ENCODE measurements at regions not wholly inside any gene's neighbourhood (a gene's known extent, or its start where the extent isn't known, plus 50 kb on each side); places are given as distances from the start of the nearest gene placed in this dataset.

DNA sequence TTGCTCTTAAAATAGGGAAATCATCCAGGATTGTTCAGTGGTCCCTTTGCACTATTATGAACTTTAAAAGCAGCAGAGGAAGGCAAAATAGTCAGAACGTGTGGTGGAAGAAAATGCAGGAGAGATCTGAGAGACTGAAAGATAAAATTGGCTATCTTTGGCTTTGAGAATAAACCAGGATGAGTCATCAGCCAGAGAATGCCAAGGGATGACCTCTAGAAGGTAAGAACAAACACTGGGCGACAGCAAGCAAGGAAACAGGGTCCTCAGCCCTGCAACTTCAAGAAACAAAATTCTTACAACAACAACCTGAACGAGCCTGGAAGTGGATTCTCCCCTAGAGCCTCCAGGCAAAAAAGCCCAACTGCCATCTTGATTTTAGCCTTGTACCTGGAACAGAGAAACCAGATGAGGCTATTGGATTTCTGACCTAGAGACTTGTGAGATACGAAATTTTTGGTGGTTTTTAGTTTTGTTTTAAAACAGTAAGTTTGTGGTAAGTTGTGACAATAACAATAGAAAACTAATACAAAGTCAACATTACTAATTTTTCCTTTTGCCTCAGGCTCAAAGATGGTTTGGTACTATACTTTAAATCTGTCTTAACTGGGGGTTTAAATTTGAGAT lies 130.2 kb upstream of the CNTNAP2 start:
- TF ChIP-seq, protein P1, sequence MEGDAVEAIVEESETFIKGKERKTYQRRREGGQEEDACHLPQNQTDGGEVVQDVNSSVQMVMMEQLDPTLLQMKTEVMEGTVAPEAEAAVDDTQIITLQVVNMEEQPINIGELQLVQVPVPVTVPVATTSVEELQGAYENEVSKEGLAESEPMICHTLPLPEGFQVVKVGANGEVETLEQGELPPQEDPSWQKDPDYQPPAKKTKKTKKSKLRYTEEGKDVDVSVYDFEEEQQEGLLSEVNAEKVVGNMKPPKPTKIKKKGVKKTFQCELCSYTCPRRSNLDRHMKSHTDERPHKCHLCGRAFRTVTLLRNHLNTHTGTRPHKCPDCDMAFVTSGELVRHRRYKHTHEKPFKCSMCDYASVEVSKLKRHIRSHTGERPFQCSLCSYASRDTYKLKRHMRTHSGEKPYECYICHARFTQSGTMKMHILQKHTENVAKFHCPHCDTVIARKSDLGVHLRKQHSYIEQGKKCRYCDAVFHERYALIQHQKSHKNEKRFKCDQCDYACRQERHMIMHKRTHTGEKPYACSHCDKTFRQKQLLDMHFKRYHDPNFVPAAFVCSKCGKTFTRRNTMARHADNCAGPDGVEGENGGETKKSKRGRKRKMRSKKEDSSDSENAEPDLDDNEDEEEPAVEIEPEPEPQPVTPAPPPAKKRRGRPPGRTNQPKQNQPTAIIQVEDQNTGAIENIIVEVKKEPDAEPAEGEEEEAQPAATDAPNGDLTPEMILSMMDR (IDR thresholded peaks at IDR 0.05; ENCODE audit: borderline replicate concordance, control extremely low read depth, extremely low read depth, insufficient read depth, missing control alignments): no peak
- DNase-seq (ENCODE audit: low spot score): no peak
- in situ Hi-C loops (cut with MboI; ENCODE audit: low sequenced_read_pairs, unreplicated experiment): no loop called here

- no peak for DNase-seq (ENCODE audit: low spot score)
- TF ChIP-seq, protein P1 (IDR thresholded peaks at IDR 0.05; ENCODE audit: borderline replicate concordance, control extremely low read depth, extremely low read depth, insufficient read depth, missing control alignments): no peak
- in situ Hi-C loops (cut with MboI; ENCODE audit: low sequenced_read_pairs, unreplicated experiment): no loop called here
Observed at GRCh38 chr7:145978769-145979168, 137.8 kb upstream of the CNTNAP2 start.

GRCh38 chr7:145959981-145960380 lies 156.6 kb upstream of the CNTNAP2 start:
- TF ChIP-seq, protein P1 (IDR thresholded peaks at IDR 0.05; ENCODE audit: borderline replicate concordance, control extremely low read depth, extremely low read depth, insufficient read depth, missing control alignments): no peak

GRCh38 chr7:145957160-145957890 lies 159.3 kb upstream of the CNTNAP2 start:
- in situ Hi-C loops (cut with MboI; ENCODE audit: low sequenced_read_pairs, unreplicated experiment): no loop called here
- DNase-seq (ENCODE audit: low spot score): no peak
- TF ChIP-seq, protein P1 (IDR thresholded peaks at IDR 0.05; ENCODE audit: borderline replicate concordance, control extremely low read depth, extremely low read depth, insufficient read depth, missing control alignments): no peak

More at GRCh38 chr7:145959981-145960380, 156.6 kb upstream of the CNTNAP2 start:
- DNase-seq (ENCODE audit: low spot score): no peak
- in situ Hi-C loops (cut with MboI; ENCODE audit: low sequenced_read_pairs, unreplicated experiment): no loop called here

GRCh38 chr7:145951566-145951965 lies 165.0 kb upstream of the CNTNAP2 start:
- in situ Hi-C loops (cut with MboI; ENCODE audit: low sequenced_read_pairs, unreplicated experiment): no loop called here
- TF ChIP-seq, protein P1 (IDR thresholded peaks at IDR 0.05; ENCODE audit: borderline replicate concordance, control extremely low read depth, extremely low read depth, insufficient read depth, missing control alignments): no peak
- DNase-seq (ENCODE audit: low spot score): no peak

DNA sequence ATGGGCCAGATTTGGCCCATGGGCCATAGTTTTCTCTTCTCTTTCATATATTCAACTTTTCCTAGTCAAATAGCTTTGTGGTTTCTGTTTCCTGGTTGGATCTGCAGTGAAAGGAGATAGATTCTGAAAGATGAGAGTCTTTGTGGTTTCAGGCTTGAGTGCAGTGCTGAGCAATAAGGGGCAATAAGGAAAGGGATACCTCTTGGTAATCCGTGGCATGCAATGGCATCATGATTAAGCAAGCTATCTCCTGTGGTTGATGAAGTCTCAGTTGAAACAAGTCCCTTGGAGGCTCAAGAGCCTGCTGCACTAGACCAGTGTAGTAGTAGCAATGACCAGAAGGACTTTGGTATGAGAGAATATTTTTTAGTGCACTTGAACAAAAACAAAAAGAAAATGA lies 187.7 kb upstream of the CNTNAP2 start:
- in situ Hi-C loops (cut with MboI; ENCODE audit: low sequenced_read_pairs, unreplicated experiment): no loop called here
- TF ChIP-seq, protein P1 (IDR thresholded peaks at IDR 0.05; ENCODE audit: borderline replicate concordance, control extremely low read depth, extremely low read depth, insufficient read depth, missing control alignments): no peak
- no peak for DNase-seq (ENCODE audit: low spot score)
